ENCODE measurements at regions not wholly inside any gene's neighbourhood (a gene's known extent, or its start where the extent isn't known, plus 50 kb on each side); places are given as distances from the start of the nearest gene placed in this dataset.

GRCh38 chr2:48902521-48902920 is 147.0 kb upstream of the LHCGR start:
- Histone ChIP-seq H3K4me1 (ENCODE audit: insufficient read depth, low read length) (peaks cover 8% of the 10 kb centered on the region), H3K27ac (ENCODE audit: low read depth, low read length) (no peak overlapping the region), H3K4me2 (ENCODE audit: insufficient read depth, low read length) (no peak overlapping the region), H3K36me3 (ENCODE audit: insufficient read depth, low read length) (no peaks in the 10 kb centered on the region), H4K20me1 (ENCODE audit: insufficient read depth, low read length) (no peaks in the 10 kb centered on the region), H3K4me3 (ENCODE audit: insufficient read depth, low read length) (no peak overlapping the region), H3K27me3 (ENCODE audit: insufficient read depth, low read length) (no peaks in the 10 kb centered on the region), H2AFZ (ENCODE audit: low read length) (no peak overlapping the region), H3K9me3 (ENCODE audit: low read depth, low read length) (no peaks in the 10 kb centered on the region), H3K79me2 (ENCODE audit: insufficient read depth, low read length) (no peaks in the 10 kb centered on the region)
- TF ChIP-seq, protein P1, sequence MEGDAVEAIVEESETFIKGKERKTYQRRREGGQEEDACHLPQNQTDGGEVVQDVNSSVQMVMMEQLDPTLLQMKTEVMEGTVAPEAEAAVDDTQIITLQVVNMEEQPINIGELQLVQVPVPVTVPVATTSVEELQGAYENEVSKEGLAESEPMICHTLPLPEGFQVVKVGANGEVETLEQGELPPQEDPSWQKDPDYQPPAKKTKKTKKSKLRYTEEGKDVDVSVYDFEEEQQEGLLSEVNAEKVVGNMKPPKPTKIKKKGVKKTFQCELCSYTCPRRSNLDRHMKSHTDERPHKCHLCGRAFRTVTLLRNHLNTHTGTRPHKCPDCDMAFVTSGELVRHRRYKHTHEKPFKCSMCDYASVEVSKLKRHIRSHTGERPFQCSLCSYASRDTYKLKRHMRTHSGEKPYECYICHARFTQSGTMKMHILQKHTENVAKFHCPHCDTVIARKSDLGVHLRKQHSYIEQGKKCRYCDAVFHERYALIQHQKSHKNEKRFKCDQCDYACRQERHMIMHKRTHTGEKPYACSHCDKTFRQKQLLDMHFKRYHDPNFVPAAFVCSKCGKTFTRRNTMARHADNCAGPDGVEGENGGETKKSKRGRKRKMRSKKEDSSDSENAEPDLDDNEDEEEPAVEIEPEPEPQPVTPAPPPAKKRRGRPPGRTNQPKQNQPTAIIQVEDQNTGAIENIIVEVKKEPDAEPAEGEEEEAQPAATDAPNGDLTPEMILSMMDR (IDR thresholded peaks at IDR 0.05; ENCODE audit: extremely low read depth, low read depth, low read length) = no peak
- no peak for DNase-seq (ENCODE audit: insufficient read length, low spot score, missing footprints)

- Histone ChIP-seq H3K27ac (ENCODE audit: low read depth, low read length) (no peak overlapping the region), H3K36me3 (ENCODE audit: insufficient read depth, low read length) (no peaks in the 10 kb centered on the region)
- no peak for DNase-seq (ENCODE audit: insufficient read length, low spot score, missing footprints)
These were observed 145.9 kb upstream of the LHCGR start for GRCh38 chr2:48901416-48901815.

DNA sequence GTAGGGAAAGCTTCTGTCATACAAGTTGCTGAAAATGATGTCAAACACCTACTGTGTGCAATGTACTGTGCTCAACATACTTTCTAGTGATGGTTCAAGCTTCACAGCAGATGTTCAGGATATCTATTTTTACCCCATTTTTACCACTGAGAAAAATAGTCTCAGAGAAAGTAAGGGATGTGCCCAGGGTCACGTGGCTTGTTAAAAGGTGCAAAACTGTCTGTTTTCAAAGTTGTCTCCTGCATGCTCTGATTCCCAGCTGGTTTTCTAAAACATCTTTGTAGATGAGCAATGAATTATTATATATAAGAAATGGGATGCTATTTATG is 145.5 kb upstream of the LHCGR start:
- H3K79me2 ChIP-seq (ENCODE audit: insufficient read depth, low read length) = no peaks in the 10 kb centered on the region
- H3K4me1 ChIP-seq (ENCODE audit: insufficient read depth, low read length) = peaks cover 8% of the 10 kb centered on the region
- no peaks in the 10 kb centered on the region for H3K9me3 ChIP-seq (ENCODE audit: low read depth, low read length)
- H3K27me3 ChIP-seq (ENCODE audit: insufficient read depth, low read length) = no peaks in the 10 kb centered on the region
- TF ChIP-seq, protein P1 (IDR thresholded peaks at IDR 0.05; ENCODE audit: extremely low read depth, low read depth, low read length) = no peak
- no peak for DNase-seq (ENCODE audit: insufficient read length, low spot score, missing footprints)
- no peak overlapping the region for H3K27ac ChIP-seq (ENCODE audit: low read depth, low read length)
- H3K4me3 ChIP-seq (ENCODE audit: insufficient read depth, low read length) = no peak overlapping the region
- no peaks in the 10 kb centered on the region for H4K20me1 ChIP-seq (ENCODE audit: insufficient read depth, low read length)
- no peak overlapping the region for H2AFZ ChIP-seq (ENCODE audit: low read length)
- H3K4me2 ChIP-seq (ENCODE audit: insufficient read depth, low read length) = no peak overlapping the region
- H3K36me3 ChIP-seq (ENCODE audit: insufficient read depth, low read length) = no peaks in the 10 kb centered on the region

More at GRCh38 chr2:48901416-48901815, 145.9 kb upstream of the LHCGR start:
- H3K4me1 ChIP-seq (ENCODE audit: insufficient read depth, low read length) = peaks cover 8% of the 10 kb centered on the region
- TF ChIP-seq, protein P1 (IDR thresholded peaks at IDR 0.05; ENCODE audit: extremely low read depth, low read depth, low read length) = no peak
- H3K4me3 ChIP-seq (ENCODE audit: insufficient read depth, low read length) = no peak overlapping the region
- H3K27me3 ChIP-seq (ENCODE audit: insufficient read depth, low read length) = no peaks in the 10 kb centered on the region
- no peaks in the 10 kb centered on the region for H4K20me1 ChIP-seq (ENCODE audit: insufficient read depth, low read length)
- no peaks in the 10 kb centered on the region for H3K79me2 ChIP-seq (ENCODE audit: insufficient read depth, low read length)
- no peak overlapping the region for H3K4me2 ChIP-seq (ENCODE audit: insufficient read depth, low read length)
- no peaks in the 10 kb centered on the region for H3K9me3 ChIP-seq (ENCODE audit: low read depth, low read length)
- H2AFZ ChIP-seq (ENCODE audit: low read length) = no peak overlapping the region

DNA sequence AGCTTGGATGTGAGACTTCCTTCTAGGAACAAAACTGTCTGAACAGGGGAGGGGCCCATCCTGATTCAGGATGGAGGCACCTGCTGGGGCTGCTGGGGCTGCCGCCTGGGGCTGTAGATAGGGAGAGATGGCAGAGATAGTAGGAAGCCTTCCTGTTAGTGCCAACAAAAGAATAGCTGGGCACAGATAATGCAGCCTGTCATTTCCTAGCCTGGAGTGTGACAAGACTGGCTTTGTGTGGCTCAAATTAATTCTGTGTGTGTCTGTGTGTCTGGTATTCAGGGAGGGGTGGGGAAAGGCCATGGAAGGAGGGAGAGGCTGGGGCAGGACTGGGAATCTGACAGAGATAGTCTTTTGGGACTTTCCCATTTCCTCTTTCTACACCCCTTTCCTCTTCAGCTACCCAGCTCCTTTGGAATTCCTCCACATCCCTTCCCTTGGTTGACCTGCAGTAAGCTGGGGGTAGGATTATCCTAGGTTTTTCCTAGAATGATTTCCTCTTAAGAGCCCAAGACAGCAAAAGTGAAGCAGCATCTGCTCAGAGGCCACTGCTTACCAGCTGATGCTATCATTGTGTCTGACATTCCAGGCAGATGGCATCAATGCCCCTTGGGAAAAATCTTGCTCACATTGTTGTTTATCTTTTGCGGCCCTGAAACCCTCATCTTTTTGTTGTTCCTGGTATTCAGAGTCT is 144.9 kb upstream of the LHCGR start:
- Histone ChIP-seq H3K27me3 (ENCODE audit: insufficient read depth, low read length) (no peaks in the 10 kb centered on the region), H3K36me3 (ENCODE audit: insufficient read depth, low read length) (no peaks in the 10 kb centered on the region), H3K4me1 (ENCODE audit: insufficient read depth, low read length) (peaks cover 8% of the 10 kb centered on the region), H3K9me3 (ENCODE audit: low read depth, low read length) (no peaks in the 10 kb centered on the region), H3K79me2 (ENCODE audit: insufficient read depth, low read length) (no peaks in the 10 kb centered on the region), H2AFZ (ENCODE audit: low read length) (peak overlapping the region; percentile 18), H3K4me2 (ENCODE audit: insufficient read depth, low read length) (no peak overlapping the region), H3K4me3 (ENCODE audit: insufficient read depth, low read length) (no peak overlapping the region), H4K20me1 (ENCODE audit: insufficient read depth, low read length) (no peaks in the 10 kb centered on the region), H3K27ac (ENCODE audit: low read depth, low read length) (peak overlapping the region; percentile 50)
- peak; percentile 57 for DNase-seq (ENCODE audit: insufficient read length, low spot score, missing footprints)
- TF ChIP-seq, protein P1 (IDR thresholded peaks at IDR 0.05; ENCODE audit: extremely low read depth, low read depth, low read length) = no peak

Data from osteoblast (primary cell).